Gastrocnemius medialis (tissue), 4 donors: ENCODE measurements at regions not wholly inside any gene's neighbourhood (a gene's known extent, or its start where the extent isn't known, plus 50 kb on each side); places are given as distances from the start of the nearest gene placed in this dataset.

Experiments used
- ATAC-seq, 2 donors: fragments of 150-250 bp; one replicate each; pipeline ENCODE4 v1.9.1; 2016
- DNase-seq, 2 donors: peaks; one replicate each; pipeline ENCODE4 v3.0.0-alpha.2; 2019
- H3K27ac ChIP-seq, 4 donors: fragments of 200-600 bp; sonication (generic); 1 replicate in 1 of 4; 2 replicates in 3 of 4; pipeline ENCODE4 v1.5.1; 2016 to 2018; ENCODE audit warnings: mild to moderate bottlenecking in 2 of 4, moderate library complexity in 1 of 4
- H3K27me3 ChIP-seq, 3 donors: fragments of 200-600 bp; sonication (generic) in 2 of 3; 1 replicate in 1 of 3; 2 replicates in 2 of 3; pipeline versions ENCODE4 v1.5.1 to v1.6.0; 2016 to 2019; ENCODE audit warnings: mild to moderate bottlenecking in 1 of 3, moderate library complexity in 1 of 3
- H3K36me3 ChIP-seq, 2 donors: fragments of 200-600 bp; sonication (generic) in 1 of 2; one replicate each; pipeline ENCODE4 v1.5.1; 2017 to 2018
- H3K4me1 ChIP-seq, 2 donors: fragments of 200-600 bp; sonication (generic) in 1 of 2; one replicate each; pipeline ENCODE4 v1.5.1; 2016 to 2017; ENCODE audit warnings: mild to moderate bottlenecking in 2 of 2
- H3K4me3 ChIP-seq, 4 donors: fragments of 200-600 bp; sonication (generic) in 3 of 4; 1 replicate in 1 of 4; 2 replicates in 3 of 4; pipeline ENCODE4 v1.5.1; 2016 to 2019; ENCODE audit warnings: mild to moderate bottlenecking in 2 of 4
- H3K9me3 ChIP-seq, 3 donors: fragments of 200-600 bp; sonication (generic) in 2 of 3; 1 replicate in 1 of 3; 2 replicates in 2 of 3; pipeline ENCODE4 v1.5.1; 2016 to 2019
- CTCF ChIP-seq, 5 experiments: fragments of 450-650 bp in 3 of 5; fragments of 200-600 bp in 2 of 5; sonication (generic) in 2 of 5; IDR thresholded peaks in 4 of 5; conservative IDR thresholded peaks in 1 of 5; 1 replicate in 4 of 5; 2 replicates in 1 of 5; pipeline ENCODE4 v1.5.1; 2016 to 2019; ENCODE audit warnings: antibody characterized with exemption in 5 of 5, mild to moderate bottlenecking in 3 of 5, moderate library complexity in 3 of 5
- POLR2A ChIP-seq, 2 donors: fragments of 450-650 bp; IDR thresholded peaks; one replicate each; pipeline ENCODE4 v1.6.1; 2017; ENCODE audit warnings: antibody characterized with exemption in 2 of 2, mild to moderate bottlenecking in 2 of 2, moderate library complexity in 2 of 2
- in situ Hi-C, 4 donors: fragments of 200-750 bp; cut with MboI; loops; one replicate each; pipeline versions ENCODE4 v1.15.0 to v1.8.0; 2017; ENCODE audit warnings: low sequenced_read_pairs in 4 of 4
- intact Hi-C: fragments of 100-400 bp; cut with DNase I; formaldehyde crosslinking; loops from one replicate; pipeline ENCODE4 v1.15.1; 2023; ENCODE audit warnings: low total_unique reads

DNA sequence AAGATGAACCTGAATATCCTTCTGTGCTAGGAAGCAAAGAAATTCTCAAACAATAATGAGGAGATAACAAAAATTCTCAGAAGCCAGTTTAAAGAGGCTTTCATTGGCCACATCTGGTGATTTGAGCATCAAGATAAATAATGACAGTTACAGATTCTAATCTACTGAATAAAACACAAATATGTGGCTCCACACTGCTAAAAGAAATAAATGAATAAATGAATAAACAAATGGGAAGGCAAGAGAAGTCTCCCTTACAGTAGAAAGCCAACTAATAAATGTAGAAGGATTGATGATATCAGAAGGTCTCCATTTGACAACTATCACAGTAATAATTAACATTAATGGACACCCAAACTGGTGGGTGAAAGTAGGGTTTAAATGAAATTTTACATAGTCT, 54.6 kb upstream of the ADAM23 start:
- intact Hi-C loops (no loop called here), in situ Hi-C loops (no loop called here)
- no peak for DNase-seq

GRCh38 chr2:206389164-206389563, 54.2 kb upstream of the ADAM23 start:
- no peaks in the 10 kb centered on the region for H3K36me3 ChIP-seq
- intact Hi-C loops (no loop called here), in situ Hi-C loops (no loop called here)
- H3K4me3 ChIP-seq, result no peak overlapping the region
- no peak for TF ChIP-seq POLR2A (IDR thresholded peaks at IDR 0.05)
- no peak for TF ChIP-seq CTCF (IDR thresholded peaks at IDR 0.05 in 4 of 5, conservative IDR thresholded peaks at IDR 0.05 in 1 of 5)
- no peak overlapping the region for H3K27ac ChIP-seq
- ATAC-seq, result no peak
- no peaks in the 10 kb centered on the region for H3K9me3 ChIP-seq
- no peak for DNase-seq
- H3K27me3 ChIP-seq, result no peaks in the 10 kb centered on the region
- H3K4me1 ChIP-seq, result no peaks in the 10 kb centered on the region

More for the DNA sequence above, 54.6 kb upstream of the ADAM23 start:
- Histone ChIP-seq H3K4me1 (no peaks in the 10 kb centered on the region), H3K27ac (no peak overlapping the region), H3K9me3 (no peaks in the 10 kb centered on the region), H3K36me3 (no peaks in the 10 kb centered on the region), H3K27me3 (no peaks in the 10 kb centered on the region), H3K4me3 (no peak overlapping the region)
- no peak for ATAC-seq
- no peak for TF ChIP-seq POLR2A (IDR thresholded peaks at IDR 0.05)
- TF ChIP-seq CTCF (IDR thresholded peaks at IDR 0.05 in 4 of 5, conservative IDR thresholded peaks at IDR 0.05 in 1 of 5), result no peak

DNA sequence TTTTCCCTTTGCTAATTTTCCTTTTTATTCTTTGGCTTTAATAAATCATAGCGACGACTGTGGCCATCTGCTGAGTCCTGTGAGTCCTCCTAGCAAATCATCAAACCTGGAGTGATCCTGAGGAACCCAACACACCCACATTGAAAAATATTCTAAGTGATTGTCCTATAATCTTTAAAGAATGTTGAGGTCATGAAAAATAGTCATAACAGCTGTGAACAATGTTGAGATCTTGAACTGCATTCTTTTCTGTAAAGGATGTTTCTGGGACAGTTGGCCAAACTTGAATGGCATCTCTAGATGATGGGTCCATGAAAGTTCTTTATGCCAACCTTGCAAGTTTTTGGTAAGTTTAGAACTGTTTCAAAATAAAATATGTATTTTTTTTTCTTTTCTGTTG, 53.2 kb upstream of the ADAM23 start:
- intact Hi-C loops, result no loop called here
- H3K4me1 ChIP-seq, result no peaks in the 10 kb centered on the region
- in situ Hi-C loops, result no loop called here
- DNase-seq (no peak), ATAC-seq (no peak)
- H3K9me3 ChIP-seq, result no peaks in the 10 kb centered on the region
- no peaks in the 10 kb centered on the region for H3K36me3 ChIP-seq
- TF ChIP-seq POLR2A (IDR thresholded peaks at IDR 0.05) (no peak), CTCF (IDR thresholded peaks at IDR 0.05 in 4 of 5, conservative IDR thresholded peaks at IDR 0.05 in 1 of 5) (no peak)
- H3K27me3 ChIP-seq, result no peaks in the 10 kb centered on the region
- no peak overlapping the region for H3K4me3 ChIP-seq
- H3K27ac ChIP-seq, result no peak overlapping the region

- Histone ChIP-seq H3K36me3 (no peaks in the 10 kb centered on the region), H3K4me3 (no peak overlapping the region), H3K9me3 (no peaks in the 10 kb centered on the region), H3K27ac (no peak overlapping the region), H3K27me3 (no peaks in the 10 kb centered on the region), H3K4me1 (no peaks in the 10 kb centered on the region)
- intact Hi-C loops (no loop called here), in situ Hi-C loops (no loop called here)
- ATAC-seq (peak; percentile 52 to 65), DNase-seq (no peak)
- no peak for TF ChIP-seq POLR2A (IDR thresholded peaks at IDR 0.05)
- peak in 3 of 5 experiments; percentile 23 to 48 (median 24) for TF ChIP-seq CTCF (IDR thresholded peaks at IDR 0.05 in 4 of 5, conservative IDR thresholded peaks at IDR 0.05 in 1 of 5)
These were observed 51.2 kb upstream of the ADAM23 start for GRCh38 chr2:206392118-206392517.
